ENCODE measurements at regions not wholly inside any gene's neighbourhood (a gene's known extent, or its start where the extent isn't known, plus 50 kb on each side); places are given as distances from the start of the nearest gene placed in this dataset.

DNA sequence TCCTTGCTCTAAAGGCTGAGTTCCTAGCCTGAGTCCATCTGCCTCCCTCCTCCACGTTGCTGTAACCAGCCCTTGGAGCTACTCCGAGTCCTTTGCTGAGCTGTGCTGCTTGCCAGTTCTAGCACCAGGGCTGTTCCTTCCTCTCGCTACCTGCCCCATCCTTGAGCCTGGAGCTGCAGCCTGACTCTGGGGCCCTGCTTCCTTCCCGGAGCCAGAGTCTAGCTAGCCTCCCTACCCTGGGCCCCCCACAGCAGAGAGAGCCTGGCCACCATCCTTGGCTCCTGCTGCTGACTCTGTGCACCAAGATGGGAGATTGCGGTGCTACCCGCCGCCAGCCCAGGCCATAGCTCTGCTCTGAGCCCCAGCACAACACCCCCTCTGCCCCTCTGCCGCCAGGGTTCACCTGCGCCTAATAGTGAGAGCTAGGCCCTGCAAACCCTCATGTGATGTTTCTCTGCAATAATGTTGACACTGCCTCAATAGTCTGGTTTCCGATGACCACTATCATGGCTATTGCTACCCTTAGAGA is 135.9 kb upstream of the ASB18 start:
- no peak for DNase-seq (ENCODE audit: low spot score)
- in situ Hi-C loops (cut with MboI; ENCODE audit: low pct_unique_long_range_greater_than_20kb, low sequenced_read_pairs, unreplicated experiment), result no loop called here
- TF ChIP-seq, protein P1, sequence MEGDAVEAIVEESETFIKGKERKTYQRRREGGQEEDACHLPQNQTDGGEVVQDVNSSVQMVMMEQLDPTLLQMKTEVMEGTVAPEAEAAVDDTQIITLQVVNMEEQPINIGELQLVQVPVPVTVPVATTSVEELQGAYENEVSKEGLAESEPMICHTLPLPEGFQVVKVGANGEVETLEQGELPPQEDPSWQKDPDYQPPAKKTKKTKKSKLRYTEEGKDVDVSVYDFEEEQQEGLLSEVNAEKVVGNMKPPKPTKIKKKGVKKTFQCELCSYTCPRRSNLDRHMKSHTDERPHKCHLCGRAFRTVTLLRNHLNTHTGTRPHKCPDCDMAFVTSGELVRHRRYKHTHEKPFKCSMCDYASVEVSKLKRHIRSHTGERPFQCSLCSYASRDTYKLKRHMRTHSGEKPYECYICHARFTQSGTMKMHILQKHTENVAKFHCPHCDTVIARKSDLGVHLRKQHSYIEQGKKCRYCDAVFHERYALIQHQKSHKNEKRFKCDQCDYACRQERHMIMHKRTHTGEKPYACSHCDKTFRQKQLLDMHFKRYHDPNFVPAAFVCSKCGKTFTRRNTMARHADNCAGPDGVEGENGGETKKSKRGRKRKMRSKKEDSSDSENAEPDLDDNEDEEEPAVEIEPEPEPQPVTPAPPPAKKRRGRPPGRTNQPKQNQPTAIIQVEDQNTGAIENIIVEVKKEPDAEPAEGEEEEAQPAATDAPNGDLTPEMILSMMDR (IDR thresholded peaks at IDR 0.05; ENCODE audit: extremely low read depth, insufficient read depth, missing control alignments), result no peak

DNA sequence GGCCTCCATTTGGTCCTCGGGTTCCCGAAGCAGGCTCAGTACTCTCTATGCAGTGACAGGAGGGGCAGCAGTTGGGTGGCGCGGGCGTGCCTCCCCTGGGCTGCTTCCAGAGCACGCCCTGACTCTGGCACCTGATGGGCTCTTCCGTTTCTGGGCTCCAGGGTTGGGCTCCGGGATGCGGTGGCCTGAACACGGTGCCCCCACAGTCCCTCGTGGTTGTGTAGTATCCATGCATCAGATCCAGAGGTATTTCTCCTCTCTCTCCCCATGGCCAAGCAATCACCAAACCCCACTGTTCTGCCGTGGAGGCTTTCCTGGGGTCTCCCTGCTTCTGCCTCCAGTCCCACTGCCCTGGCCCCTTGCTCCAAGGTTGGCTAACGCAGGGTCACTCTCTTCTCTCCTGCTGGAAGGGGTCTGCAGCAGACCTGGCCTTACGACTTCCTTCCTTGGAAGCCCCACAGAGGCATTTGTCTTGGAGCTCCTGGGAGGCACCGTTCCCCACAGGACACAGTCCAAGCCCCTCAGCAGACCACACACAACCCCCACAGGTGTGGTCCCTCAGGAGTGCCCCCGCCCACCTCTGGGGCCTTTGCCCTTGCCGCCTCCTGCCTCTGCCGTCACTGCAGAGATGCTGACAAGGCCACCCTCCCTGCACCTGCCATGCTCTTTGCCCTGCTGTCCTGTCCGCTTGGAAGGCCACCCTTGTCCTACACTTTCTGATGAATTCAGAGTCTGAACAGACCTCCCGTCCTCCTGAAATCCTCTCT is 136.6 kb upstream of the ASB18 start:
- DNase-seq (ENCODE audit: low spot score), result no peak
- TF ChIP-seq, protein P1 (IDR thresholded peaks at IDR 0.05; ENCODE audit: extremely low read depth, insufficient read depth, missing control alignments), result no peak
- in situ Hi-C loops (cut with MboI; ENCODE audit: low pct_unique_long_range_greater_than_20kb, low sequenced_read_pairs, unreplicated experiment), result no loop called here

GRCh38 chr2:236402033-236402790 is 138.0 kb upstream of the ASB18 start:
- TF ChIP-seq, protein P1 (IDR thresholded peaks at IDR 0.05; ENCODE audit: extremely low read depth, insufficient read depth, missing control alignments), result no peak
- DNase-seq (ENCODE audit: low spot score), result no peak
- in situ Hi-C loops (cut with MboI; ENCODE audit: low pct_unique_long_range_greater_than_20kb, low sequenced_read_pairs, unreplicated experiment), result no loop called here

DNA sequence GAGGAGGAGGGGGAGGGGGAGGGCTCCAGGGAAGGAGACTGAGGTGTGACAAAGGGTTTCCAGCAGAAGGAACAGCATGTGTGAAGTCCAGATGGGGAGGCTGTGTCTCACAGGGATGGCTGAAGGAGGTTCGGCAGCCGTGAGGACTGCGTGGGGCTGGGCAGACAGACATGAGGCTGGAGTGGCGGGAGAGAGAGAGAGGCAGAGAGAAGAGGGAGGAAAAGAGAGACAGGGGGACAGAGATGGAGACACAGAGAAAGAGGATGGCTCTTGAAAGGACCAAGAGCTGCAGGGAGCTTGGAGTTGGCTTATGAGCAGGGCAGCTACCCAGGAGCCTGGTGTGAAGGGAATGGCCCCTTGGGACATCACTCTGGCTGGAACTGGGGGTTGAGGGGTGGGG is 138.9 kb upstream of the ASB18 start:
- no peak for DNase-seq (ENCODE audit: low spot score)
- in situ Hi-C loops (cut with MboI; ENCODE audit: low pct_unique_long_range_greater_than_20kb, low sequenced_read_pairs, unreplicated experiment), result no loop called here
- TF ChIP-seq, protein P1 (IDR thresholded peaks at IDR 0.05; ENCODE audit: extremely low read depth, insufficient read depth, missing control alignments), result no peak

- DNase-seq (ENCODE audit: low spot score), result no peak
- in situ Hi-C loops (cut with MboI; ENCODE audit: low pct_unique_long_range_greater_than_20kb, low sequenced_read_pairs, unreplicated experiment), result no loop called here
- TF ChIP-seq, protein P1 (IDR thresholded peaks at IDR 0.05; ENCODE audit: extremely low read depth, insufficient read depth, missing control alignments), result no peak
Measured at GRCh38 chr2:236403811-236404210, 139.6 kb upstream of the ASB18 start.

DNA sequence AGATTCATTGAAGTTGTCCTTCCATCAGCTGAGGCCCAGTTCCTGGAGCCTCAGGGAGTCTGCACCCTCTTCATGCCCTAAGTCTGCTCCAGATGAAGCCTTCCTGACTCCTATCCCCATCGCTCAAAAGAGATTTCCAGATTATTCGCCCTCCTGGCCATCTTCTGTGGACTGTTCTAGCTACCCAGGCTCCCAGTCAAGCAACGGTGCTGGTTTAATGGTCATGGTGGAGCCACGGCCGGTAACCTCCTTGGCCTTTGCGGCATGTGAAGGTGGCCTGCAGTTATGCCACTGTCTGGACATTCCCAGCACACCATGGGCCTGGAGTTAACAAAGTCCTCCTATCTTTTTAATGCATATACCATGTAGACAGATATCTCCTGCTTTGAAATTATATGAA is 140.1 kb upstream of the ASB18 start:
- in situ Hi-C loops (cut with MboI; ENCODE audit: low pct_unique_long_range_greater_than_20kb, low sequenced_read_pairs, unreplicated experiment), result no loop called here
- TF ChIP-seq, protein P1 (IDR thresholded peaks at IDR 0.05; ENCODE audit: extremely low read depth, insufficient read depth, missing control alignments), result no peak
- DNase-seq (ENCODE audit: low spot score), result no peak

Measured in GM13977 (cell line).